VCaP (cell line): ENCODE measurements at regions not wholly inside any gene's neighbourhood (a gene's known extent, or its start where the extent isn't known, plus 50 kb on each side); places are given as distances from the start of the nearest gene placed in this dataset.

Experiments
- H3K27ac ChIP-seq: fragments of 450-650 bp; 2 replicates; pipeline ENCODE4 v1.5.1; 2017
- CTCF ChIP-seq: fragments of 450-650 bp; conservative IDR thresholded peaks from 2 replicates; pipeline ENCODE4 v1.5.1; 2017; ENCODE audit warnings: mild to moderate bottlenecking, moderate library complexity

- H3K27ac ChIP-seq = peak overlapping the region; percentile 64
- no peak for TF ChIP-seq CTCF
Observed at GRCh38 chr2:234334756-234335155, 162.1 kb downstream of the ARL4C start.

- no peak for TF ChIP-seq CTCF
- H3K27ac ChIP-seq = peak overlapping the region; percentile 64
Observed at GRCh38 chr2:234334151-234334550, 162.7 kb downstream of the ARL4C start.

- no peak for TF ChIP-seq CTCF
- H3K27ac ChIP-seq = peak overlapping the region; percentile 64
Observed at GRCh38 chr2:234333168-234334130, 163.4 kb downstream of the ARL4C start.

- TF ChIP-seq CTCF = no peak
- no peak overlapping the region for H3K27ac ChIP-seq
Observed at GRCh38 chr2:234331966-234332365, 164.9 kb downstream of the ARL4C start.

- TF ChIP-seq CTCF = no peak
- no peak overlapping the region for H3K27ac ChIP-seq
Observed at GRCh38 chr2:234331566-234331965, 165.3 kb downstream of the ARL4C start.

- H3K27ac ChIP-seq = no peak overlapping the region
Observed at GRCh38 chr2:234330902-234331301, 166.0 kb downstream of the ARL4C start.

More at GRCh38 chr2:234330902-234331301, 166.0 kb downstream of the ARL4C start:
- TF ChIP-seq CTCF = no peak
